H9 (cell line): ENCODE measurements at regions not wholly inside any gene's neighbourhood (a gene's known extent, or its start where the extent isn't known, plus 50 kb on each side); places are given as distances from the start of the nearest gene placed in this dataset.

Source experiments
- DNase-seq: peaks from one replicate; pipeline ENCODE4 v3.0.0-alpha.2; 2017
- H2AFZ ChIP-seq: one replicate; pipeline ENCODE4 v1.6.1; 2013; ENCODE audit warnings: mild to moderate bottlenecking, low read length, control low read depth, moderate library complexity
- H2AK5ac ChIP-seq: 2 replicates; pipeline ENCODE4 v1.6.1; 2013; ENCODE audit warnings: low read length, control low read depth, mixed read lengths; ENCODE audit not compliant: insufficient read length
- H2BK120ac ChIP-seq: one replicate; pipeline ENCODE4 v1.6.1; 2013; ENCODE audit warnings: low read depth, mild to moderate bottlenecking, low read length, control low read depth, inconsistent platforms; ENCODE audit not compliant: poor library complexity, severe bottlenecking
- H2BK12ac ChIP-seq: 2 replicates; pipeline ENCODE4 v1.6.1; 2013; ENCODE audit warnings: low read length, control low read depth, mixed read lengths, low read depth; ENCODE audit not compliant: insufficient read length
- H2BK15ac ChIP-seq: 2 replicates; pipeline ENCODE4 v1.6.1; 2013; ENCODE audit warnings: low read depth, low read length, control low read depth
- H2BK20ac ChIP-seq: one replicate; pipeline ENCODE4 v1.6.1; 2013; ENCODE audit warnings: low read depth, mild to moderate bottlenecking, low read length, control low read depth, inconsistent platforms; ENCODE audit not compliant: poor library complexity, severe bottlenecking
- H2BK5ac ChIP-seq: 2 replicates; pipeline ENCODE4 v1.6.1; 2013; ENCODE audit warnings: low read length, control low read depth, mixed read lengths; ENCODE audit not compliant: insufficient read length
- H3K14ac ChIP-seq: 2 replicates; pipeline ENCODE4 v1.6.1; 2013; ENCODE audit warnings: low read length, control low read depth; ENCODE audit not compliant: insufficient read depth
- H3K18ac ChIP-seq: 2 replicates; pipeline ENCODE4 v1.6.1; 2013; ENCODE audit warnings: low read depth, mild to moderate bottlenecking, mixed read lengths, low read length, control low read depth; ENCODE audit not compliant: insufficient read length
- H3K23ac ChIP-seq: 2 replicates; pipeline ENCODE4 v1.6.1; 2013; ENCODE audit warnings: low read length, control low read depth, mixed read lengths, low read depth; ENCODE audit not compliant: insufficient read length
- H3K23me2 ChIP-seq: 2 replicates; pipeline ENCODE4 v1.6.1; 2013; ENCODE audit warnings: low read depth, mild to moderate bottlenecking, mixed read lengths, low read length, control low read depth; ENCODE audit not compliant: insufficient read length, poor library complexity, severe bottlenecking
- H3K27ac ChIP-seq: 2 replicates; pipeline ENCODE4 v1.5.1; 2013; ENCODE audit warnings: low read length, control low read depth, mixed read lengths, low read depth; ENCODE audit not compliant: insufficient read length
- H3K27me3 ChIP-seq: 2 replicates; pipeline ENCODE4 v1.6.1; 2013; ENCODE audit warnings: low read length, control low read depth, inconsistent platforms; ENCODE audit not compliant: insufficient read depth
- H3K4ac ChIP-seq: 2 replicates; pipeline ENCODE4 v1.6.1; 2013; ENCODE audit warnings: low read depth, mild to moderate bottlenecking, control low read depth, inconsistent platforms, low read length, moderate library complexity
- H3K4me1 ChIP-seq: 2 replicates; pipeline ENCODE4 v1.6.1; 2013; ENCODE audit warnings: low read length, control low read depth, inconsistent platforms; ENCODE audit not compliant: insufficient read depth
- H3K4me2 ChIP-seq: 2 replicates; pipeline ENCODE4 v1.6.1; 2013; ENCODE audit warnings: low read length, control low read depth, mixed read lengths; ENCODE audit not compliant: insufficient read length, insufficient read depth
- H3K56ac ChIP-seq: 2 replicates; pipeline ENCODE4 v1.6.1; 2013; ENCODE audit warnings: low read depth, mild to moderate bottlenecking, mixed read lengths, low read length, control low read depth; ENCODE audit not compliant: insufficient read length
- H3K79me1 ChIP-seq: 2 replicates; pipeline ENCODE4 v1.6.1; 2013; ENCODE audit warnings: low read depth, mild to moderate bottlenecking, moderate library complexity, low read length, control low read depth, inconsistent platforms; ENCODE audit not compliant: insufficient read depth, poor library complexity, severe bottlenecking
- H3K79me2 ChIP-seq: 2 replicates; pipeline ENCODE4 v1.6.1; 2013; ENCODE audit warnings: low read length, control low read depth, inconsistent platforms; ENCODE audit not compliant: insufficient read depth
- H3K9ac ChIP-seq: 2 replicates; pipeline ENCODE4 v1.6.1; 2013; ENCODE audit warnings: low read length, control low read depth, mixed read lengths; ENCODE audit not compliant: insufficient read length; ENCODE audit errors: extremely low read depth
- H3K9me3 ChIP-seq: one replicate; pipeline ENCODE4 v1.6.1; 2013; ENCODE audit warnings: low read depth, low read length, inconsistent platforms; ENCODE audit not compliant: control insufficient read depth
- H3T11ph ChIP-seq: one replicate; pipeline ENCODE4 v1.6.1; 2013; ENCODE audit warnings: mild to moderate bottlenecking, low read length, control low read depth, inconsistent platforms
- H4K20me1 ChIP-seq: one replicate; pipeline ENCODE4 v1.6.1; 2013; ENCODE audit not compliant: control insufficient read depth, insufficient read length, insufficient read depth
- H4K5ac ChIP-seq: 2 replicates; pipeline ENCODE4 v1.6.1; 2013; ENCODE audit warnings: low read depth, mild to moderate bottlenecking, mixed read lengths, low read length, control low read depth; ENCODE audit not compliant: insufficient read length
- H4K8ac ChIP-seq: replicated peaks from 2 replicates; pipeline ENCODE4 v1.6.1; 2013; ENCODE audit warnings: low read length, control low read depth, mixed read lengths, low read depth; ENCODE audit not compliant: insufficient read length
- H4K91ac ChIP-seq: 2 replicates; pipeline ENCODE4 v1.6.1; 2013; ENCODE audit warnings: low read depth, mild to moderate bottlenecking, moderate library complexity, mixed read lengths, low read length, control low read depth; ENCODE audit not compliant: insufficient read length
- H3K27ac Mint-ChIP-seq, 3 experiments: 2 replicates in 2 of 3; 3 replicates in 1 of 3; pipeline ENCODE4 v1.8.0; 2020 to 2021; ENCODE audit warnings: mixed read lengths in 3 of 3, mild to moderate bottlenecking in 1 of 3, moderate library complexity in 1 of 3
- H3K27me3 Mint-ChIP-seq: 2 replicates; pipeline ENCODE4 v1.8.0; 2021; ENCODE audit warnings: low read depth, mild to moderate bottlenecking, moderate library complexity, mixed read lengths
- H3K36me3 Mint-ChIP-seq, 3 experiments: 2 replicates in 2 of 3; 3 replicates in 1 of 3; pipeline ENCODE4 v1.8.0; 2020 to 2021; ENCODE audit warnings: low read depth in 3 of 3, mixed read lengths in 3 of 3; ENCODE audit not compliant: insufficient read depth in 1 of 3
- H3K4me1 Mint-ChIP-seq, 2 experiments: 2 replicates each; pipeline ENCODE4 v1.8.0; 2020; ENCODE audit warnings: mixed read lengths in 2 of 2
- H3K4me3 Mint-ChIP-seq, 2 experiments: 2 replicates in 1 of 2; 3 replicates in 1 of 2; pipeline ENCODE4 v1.8.0; 2020 to 2021; ENCODE audit warnings: mild to moderate bottlenecking in 2 of 2, mixed read lengths in 2 of 2, moderate library complexity in 1 of 2
- H3K9me3 Mint-ChIP-seq, 2 experiments: 2 replicates in 1 of 2; 3 replicates in 1 of 2; pipeline ENCODE4 v1.8.0; 2020; ENCODE audit warnings: mild to moderate bottlenecking in 2 of 2, mixed read lengths in 2 of 2, moderate library complexity in 1 of 2
- CTCF ChIP-seq: fragments of 200-600 bp; sonication (generic); conservative IDR thresholded peaks from 3 replicates; pipeline ENCODE4 v1.8.0; 2021; ENCODE audit warnings: antibody characterized with exemption, mild to moderate bottlenecking
- WGBS: extraction: QIAGEN DNeasy Blood & Tissue Kit; methylation state at CpG from one replicate; pipeline ENCODE4 v1.1.7; 2013; ENCODE audit warnings: missing lambda C conversion rate, low lambda C conversion rate, mixed read lengths; ENCODE audit not compliant: insufficient read length; ENCODE audit errors: extremely low coverage; 5-methylcytosine and 5-hydroxymethylcytosine counted together

GRCh38 chr16:9351841-9352434, 260.5 kb downstream of the HAPSTR1 start:
- Histone ChIP-seq H4K8ac (no peak overlapping the region), H2BK20ac (no peak overlapping the region), H2BK15ac (no peak overlapping the region), H2BK12ac (no peak overlapping the region), H4K5ac (no peak overlapping the region), H3T11ph (no peak overlapping the region), H2AK5ac (no peak overlapping the region), H2AFZ (no peak overlapping the region), H4K20me1 (no peaks in the 10 kb centered on the region), H4K91ac (no peak overlapping the region), H3K79me2 (no peaks in the 10 kb centered on the region), H3K27me3 (no peaks in the 10 kb centered on the region), H3K4ac (no peak overlapping the region), H3K79me1 (no peaks in the 10 kb centered on the region), H3K27ac (no peak overlapping the region), H3K9ac (no peak overlapping the region), H3K18ac (no peak overlapping the region), H3K14ac (no peak overlapping the region), H2BK5ac (no peak overlapping the region), H3K56ac (no peak overlapping the region), H2BK120ac (no peak overlapping the region), H3K23me2 (no peaks in the 10 kb centered on the region), H3K4me2 (no peak overlapping the region), H3K9me3 (no peaks in the 10 kb centered on the region), H3K4me1 (no peaks in the 10 kb centered on the region), H3K23ac (no peak overlapping the region)
- Mint-ChIP-seq H3K4me1 (no peaks in the 10 kb centered on the region), H3K9me3 (peaks cover 40 to 41% of the 10 kb centered on the region in 2 experiments), H3K27ac (no peak overlapping the region), H3K27me3 (no peaks in the 10 kb centered on the region), H3K4me3 (no peak overlapping the region), H3K36me3 (peaks cover 2 to 39% (median 18%) of the 10 kb centered on the region in 3 experiments; a peak in 6 of 7 replicates)
- no peak for TF ChIP-seq CTCF
- peak; percentile 20 for DNase-seq
- no CpG with 5 or more reads among the region's 1 CpG for WGBS
